Vagina (tissue), 2 donors: ENCODE measurements at regions not wholly inside any gene's neighbourhood (a gene's known extent, or its start where the extent isn't known, plus 50 kb on each side); places are given as distances from the start of the nearest gene placed in this dataset.

ENCODE experiments used
- DNase-seq, 2 donors: peaks; one replicate each; pipeline ENCODE4 v3.0.0-alpha.2; 2017; ENCODE audit errors: extremely low spot score in 2 of 2
- H3K27ac ChIP-seq: fragments of 200-600 bp; sonication (generic); one replicate; pipeline ENCODE4 v1.5.1; 2019
- H3K27me3 ChIP-seq: fragments of 200-600 bp; sonication (generic); one replicate; pipeline ENCODE4 v1.5.1; 2019
- H3K36me3 ChIP-seq, 2 donors: fragments of 200-600 bp; sonication (generic); one replicate each; pipeline ENCODE4 v1.5.1; 2017 to 2019
- H3K4me1 ChIP-seq: fragments of 200-600 bp; sonication (generic); one replicate; pipeline ENCODE4 v1.5.1; 2019
- H3K4me3 ChIP-seq, 2 donors: fragments of 200-600 bp; sonication (generic); 1 replicate in 1 of 2; 2 replicates in 1 of 2; pipeline ENCODE4 v1.5.1; 2016 to 2019
- H3K9me3 ChIP-seq: fragments of 200-600 bp; sonication (generic); one replicate; pipeline ENCODE4 v1.5.1; 2019
- CTCF ChIP-seq, 3 experiments: fragments of 450-650 bp in 2 of 3; fragments of 200-600 bp in 1 of 3; sonication (generic) in 1 of 3; IDR thresholded peaks; one replicate each; pipeline ENCODE4 v1.5.1; 2017 to 2019; ENCODE audit warnings: antibody characterized with exemption in 3 of 3, mild to moderate bottlenecking in 2 of 3, moderate library complexity in 2 of 3
- POLR2A ChIP-seq, 2 donors: fragments of 450-650 bp; IDR thresholded peaks; one replicate each; pipeline ENCODE4 v1.6.1; 2017; ENCODE audit warnings: antibody characterized with exemption in 2 of 2, mild to moderate bottlenecking in 2 of 2, moderate library complexity in 2 of 2
- POLR2AphosphoS5 ChIP-seq, 2 donors: sonication (generic); formaldehyde crosslinking; IDR thresholded peaks; one replicate each; pipeline ENCODE4 v1.9.0; 2017; ENCODE audit warnings: antibody characterized with exemption in 2 of 2, mild to moderate bottlenecking in 2 of 2, low read depth in 1 of 2; ENCODE audit not compliant: insufficient read depth in 1 of 2
- intact Hi-C: fragments of 100-400 bp; cut with DNase I; formaldehyde crosslinking; loops from one replicate; pipeline ENCODE4 v1.15.1; 2023

DNA sequence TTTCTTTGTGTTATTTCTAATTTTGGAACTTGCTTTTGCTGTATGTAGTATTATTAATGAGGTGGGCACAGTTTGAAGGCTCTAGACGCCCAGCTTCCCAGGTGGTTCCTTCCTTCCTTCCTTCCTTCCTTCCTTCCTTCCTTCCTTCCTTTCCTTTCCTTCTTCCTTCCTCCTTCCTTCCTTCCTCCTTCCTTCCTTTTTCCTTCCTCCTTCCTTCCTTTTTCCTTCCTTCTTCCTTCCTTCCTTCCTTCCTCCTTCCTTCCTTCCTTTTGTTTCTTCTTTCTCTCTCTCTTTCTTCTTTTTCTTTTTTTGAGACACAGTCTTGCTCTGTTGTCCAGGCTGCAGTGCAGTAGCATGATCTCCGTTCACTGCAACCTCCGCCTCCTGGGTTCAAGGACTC lies 906.7 kb downstream of the AACS start:
- Histone ChIP-seq H3K9me3 (no peaks in the 10 kb centered on the region), H3K4me3 (no peak overlapping the region), H3K4me1 (no peaks in the 10 kb centered on the region), H3K27ac (no peak overlapping the region), H3K36me3 (no peaks in the 10 kb centered on the region), H3K27me3 (no peaks in the 10 kb centered on the region)
- DNase-seq = no peak
- no peak for TF ChIP-seq POLR2A (IDR thresholded peaks at IDR 0.05)
- TF ChIP-seq CTCF (IDR thresholded peaks at IDR 0.05) = no peak
- TF ChIP-seq POLR2AphosphoS5 (IDR thresholded peaks at IDR 0.05; ENCODE audit: insufficient read depth in 1 of 2, low read depth in 1 of 2) = no peak
- intact Hi-C loops = no loop called here

GRCh38 chr12:125978286-125978685 lies 913.1 kb downstream of the AACS start:
- no peak overlapping the region for H3K4me3 ChIP-seq
- no peak for DNase-seq
- H3K9me3 ChIP-seq = no peaks in the 10 kb centered on the region
- no peaks in the 10 kb centered on the region for H3K36me3 ChIP-seq
- no peak overlapping the region for H3K27ac ChIP-seq
- H3K4me1 ChIP-seq = peaks cover 1% of the 10 kb centered on the region
- TF ChIP-seq POLR2A (IDR thresholded peaks at IDR 0.05) (no peak), CTCF (IDR thresholded peaks at IDR 0.05) (no peak), POLR2AphosphoS5 (IDR thresholded peaks at IDR 0.05; ENCODE audit: insufficient read depth in 1 of 2, low read depth in 1 of 2) (no peak)
- H3K27me3 ChIP-seq = no peaks in the 10 kb centered on the region
- intact Hi-C loops = no loop called here

DNA sequence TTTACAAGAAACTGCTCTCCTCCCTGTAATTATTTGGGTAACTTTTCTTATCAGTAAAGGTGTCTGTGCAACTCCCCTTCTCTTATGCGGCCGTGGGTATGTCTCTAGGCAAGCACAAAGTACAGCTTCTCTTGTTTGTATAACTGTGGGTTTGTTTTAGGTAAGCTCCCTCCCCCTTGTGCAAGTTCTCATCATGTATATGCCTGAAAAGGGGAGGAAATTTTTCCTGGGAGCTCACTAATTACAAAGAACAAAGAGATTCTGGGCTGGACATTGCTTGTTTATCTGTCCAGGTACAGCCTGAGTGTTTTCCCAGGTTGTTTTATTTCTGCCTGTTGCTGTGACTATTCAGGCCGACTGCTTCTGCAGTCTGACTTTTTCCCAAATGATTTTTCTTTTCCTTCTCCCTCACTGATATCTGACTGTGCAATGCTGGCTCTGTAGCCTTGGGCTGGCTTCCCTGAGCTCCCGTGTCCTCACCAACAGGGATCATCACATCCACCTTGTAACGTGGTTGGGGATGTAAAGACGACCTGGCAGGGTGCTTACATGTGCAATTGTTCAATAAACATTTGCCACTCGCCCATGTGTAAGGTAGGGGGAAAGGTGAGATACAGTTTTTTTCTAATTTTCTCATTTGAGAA lies 916.5 kb downstream of the AACS start:
- TF ChIP-seq POLR2A (IDR thresholded peaks at IDR 0.05) (no peak), POLR2AphosphoS5 (IDR thresholded peaks at IDR 0.05; ENCODE audit: insufficient read depth in 1 of 2, low read depth in 1 of 2) (no peak), CTCF (IDR thresholded peaks at IDR 0.05) (no peak)
- intact Hi-C loops = no loop called here
- Histone ChIP-seq H3K27ac (no peak overlapping the region), H3K9me3 (no peaks in the 10 kb centered on the region), H3K36me3 (no peaks in the 10 kb centered on the region), H3K4me3 (no peak overlapping the region), H3K4me1 (peaks cover 17% of the 10 kb centered on the region), H3K27me3 (no peaks in the 10 kb centered on the region)
- DNase-seq = no peak

DNA sequence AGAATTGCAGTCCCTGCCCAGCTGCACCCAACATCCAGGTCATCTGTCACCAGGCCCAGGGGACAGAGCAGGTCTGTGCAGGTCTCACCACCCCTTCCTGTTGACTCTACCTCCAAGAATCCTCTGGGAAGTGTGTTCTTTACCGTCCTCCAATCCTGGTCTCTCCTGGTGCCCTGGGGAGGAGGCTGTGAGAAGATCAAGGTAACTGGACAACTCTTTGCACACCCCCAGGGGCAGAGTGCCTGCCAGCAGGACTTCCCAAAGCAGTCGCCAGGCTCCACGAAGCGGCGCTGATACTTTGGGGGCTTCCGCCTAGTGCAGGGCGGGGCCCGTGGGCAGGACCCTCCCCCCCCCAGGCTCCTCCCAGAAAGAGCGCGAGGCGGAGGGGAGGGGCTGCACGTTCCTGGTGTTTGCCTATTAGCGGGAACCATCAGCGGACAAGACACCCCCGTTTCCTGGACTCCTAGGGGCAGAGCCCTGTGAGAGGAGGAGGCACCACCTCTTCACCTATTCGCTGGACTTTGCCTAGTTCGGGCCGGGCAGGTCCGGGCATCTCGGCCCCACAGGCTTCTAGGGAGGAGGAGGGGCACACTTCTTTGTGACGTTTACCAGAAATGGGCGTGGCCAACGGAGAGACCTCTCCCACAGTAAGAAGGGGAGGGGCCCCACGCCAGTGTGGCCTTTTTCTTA lies 918.0 kb downstream of the AACS start:
- no peaks in the 10 kb centered on the region for H3K36me3 ChIP-seq
- DNase-seq = no peak
- peak overlapping the region; percentile 29 for H3K27ac ChIP-seq
- no peaks in the 10 kb centered on the region for H3K9me3 ChIP-seq
- H3K4me3 ChIP-seq = peak overlapping the region; percentile 17 to 41
- no peaks in the 10 kb centered on the region for H3K27me3 ChIP-seq
- intact Hi-C loops = no loop called here
- TF ChIP-seq POLR2AphosphoS5 (IDR thresholded peaks at IDR 0.05; ENCODE audit: insufficient read depth in 1 of 2, low read depth in 1 of 2) (peak in 1 of 2 donors; percentile 30), CTCF (IDR thresholded peaks at IDR 0.05) (no peak)
- H3K4me1 ChIP-seq = peaks cover 17% of the 10 kb centered on the region
